ENCODE measurements at regions not wholly inside any gene's neighbourhood (a gene's known extent, or its start where the extent isn't known, plus 50 kb on each side); places are given as distances from the start of the nearest gene placed in this dataset.

DNA sequence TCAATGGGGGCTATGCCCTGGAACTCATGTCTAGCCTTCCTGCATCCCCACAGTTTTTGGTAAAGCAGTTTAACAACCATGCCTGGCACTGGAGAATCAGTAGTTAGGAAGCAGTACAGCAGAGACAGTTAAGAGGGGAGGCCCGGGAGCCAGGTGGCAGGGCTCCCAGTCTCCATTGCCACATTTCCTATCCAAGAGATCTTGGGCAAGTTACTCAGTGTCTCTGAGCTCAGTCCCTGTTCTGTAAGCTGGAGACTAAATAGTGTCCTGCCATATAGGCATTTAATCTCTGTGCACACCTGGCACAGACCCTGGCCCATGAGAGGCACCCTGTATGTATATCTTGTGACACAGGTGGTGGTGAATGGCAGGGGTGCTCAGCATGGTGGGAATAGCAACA, 156.1 kb upstream of the EOLA2 start:
- in situ Hi-C loops (cut with MboI): no loop called here
- 0% methylated on average over 1 of the region's 1 CpG for WGBS (ENCODE audit: insufficient coverage, low coverage, missing lambda C conversion rate)
- no peaks in the 10 kb centered on the region for H3K9me3 ChIP-seq (replicated peaks; ENCODE audit: control insufficient read depth, insufficient read depth, low read depth, low read length)
- no peak overlapping the region for H3K4me3 ChIP-seq
- no TSS peak for BruUV-seq (replicated peaks)
- H3K27me3 ChIP-seq (ENCODE audit: control insufficient read depth in 2 of 2, insufficient read depth in 2 of 2, low read length in 2 of 2): no peaks in the 10 kb centered on the region
- H2AFZ ChIP-seq (ENCODE audit: low read depth, low read length): no peak overlapping the region
- CTCF ChIA-PET (ENCODE audit: low intra/inter-chr PET ratio): no interaction called here
- no peak for DNase-seq (ENCODE audit: extremely low read depth in 1 of 4, low spot score in 3 of 4)
- no peak for FAIRE-seq
- no peaks in the 10 kb centered on the region for H3K79me2 ChIP-seq (ENCODE audit: control insufficient read depth, insufficient read depth, low read length)
- TF ChIP-seq TAF1 (IDR thresholded peaks at IDR 0.05; ENCODE audit: control insufficient read depth, extremely low read depth, insufficient read depth, low read length, severe bottlenecking): no peak
- TF ChIP-seq, protein P1, sequence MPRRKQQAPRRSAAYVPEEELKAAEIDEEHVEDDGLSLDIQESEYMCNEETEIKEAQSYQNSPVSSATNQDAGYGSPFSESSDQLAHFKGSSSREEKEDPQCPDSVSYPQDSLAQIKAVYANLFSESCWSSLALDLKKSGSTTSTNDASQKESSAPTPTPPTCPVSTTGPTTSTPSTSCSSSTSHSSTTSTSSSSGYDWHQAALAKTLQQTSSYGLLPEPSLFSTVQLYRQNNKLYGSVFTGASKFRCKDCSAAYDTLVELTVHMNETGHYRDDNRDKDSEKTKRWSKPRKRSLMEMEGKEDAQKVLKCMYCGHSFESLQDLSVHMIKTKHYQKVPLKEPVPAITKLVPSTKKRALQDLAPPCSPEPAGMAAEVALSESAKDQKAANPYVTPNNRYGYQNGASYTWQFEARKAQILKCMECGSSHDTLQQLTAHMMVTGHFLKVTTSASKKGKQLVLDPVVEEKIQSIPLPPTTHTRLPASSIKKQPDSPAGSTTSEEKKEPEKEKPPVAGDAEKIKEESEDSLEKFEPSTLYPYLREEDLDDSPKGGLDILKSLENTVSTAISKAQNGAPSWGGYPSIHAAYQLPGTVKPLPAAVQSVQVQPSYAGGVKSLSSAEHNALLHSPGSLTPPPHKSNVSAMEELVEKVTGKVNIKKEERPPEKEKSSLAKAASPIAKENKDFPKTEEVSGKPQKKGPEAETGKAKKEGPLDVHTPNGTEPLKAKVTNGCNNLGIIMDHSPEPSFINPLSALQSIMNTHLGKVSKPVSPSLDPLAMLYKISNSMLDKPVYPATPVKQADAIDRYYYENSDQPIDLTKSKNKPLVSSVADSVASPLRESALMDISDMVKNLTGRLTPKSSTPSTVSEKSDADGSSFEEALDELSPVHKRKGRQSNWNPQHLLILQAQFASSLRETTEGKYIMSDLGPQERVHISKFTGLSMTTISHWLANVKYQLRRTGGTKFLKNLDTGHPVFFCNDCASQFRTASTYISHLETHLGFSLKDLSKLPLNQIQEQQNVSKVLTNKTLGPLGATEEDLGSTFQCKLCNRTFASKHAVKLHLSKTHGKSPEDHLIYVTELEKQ (CRISPR knock-in tag; IDR thresholded peaks at IDR 0.05): no peak
- no peak for TF ChIP-seq SP2 (IDR thresholded peaks at IDR 0.05; ENCODE audit: extremely low read depth, low read depth, low read length, poor library complexity, severe bottlenecking)
- TF ChIP-seq CHD2 (IDR thresholded peaks at IDR 0.05; ENCODE audit: low read depth, low read length): no peak
- TF ChIP-seq, protein P2, sequence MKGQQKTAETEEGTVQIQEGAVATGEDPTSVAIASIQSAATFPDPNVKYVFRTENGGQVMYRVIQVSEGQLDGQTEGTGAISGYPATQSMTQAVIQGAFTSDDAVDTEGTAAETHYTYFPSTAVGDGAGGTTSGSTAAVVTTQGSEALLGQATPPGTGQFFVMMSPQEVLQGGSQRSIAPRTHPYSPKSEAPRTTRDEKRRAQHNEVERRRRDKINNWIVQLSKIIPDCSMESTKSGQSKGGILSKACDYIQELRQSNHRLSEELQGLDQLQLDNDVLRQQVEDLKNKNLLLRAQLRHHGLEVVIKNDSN (CRISPR knock-in tag; IDR thresholded peaks at IDR 0.05): no peak
- TF ChIP-seq SOX6 (IDR thresholded peaks at IDR 0.05): no peak
- H3K9me1 ChIP-seq (ENCODE audit: control insufficient read depth, insufficient read depth, low read length): no peaks in the 10 kb centered on the region
- no peaks in the 10 kb centered on the region for H3K36me3 ChIP-seq (ENCODE audit: control insufficient read depth, insufficient read depth, low read length)
- H3K4me2 ChIP-seq (ENCODE audit: insufficient read depth, low read length): no peak overlapping the region
- no peak for ATAC-seq
- POLR2A ChIA-PET: no interaction called here
- H3K9ac ChIP-seq (ENCODE audit: insufficient read depth in 1 of 2, low read depth in 2 of 2, low read length in 2 of 2): no peak overlapping the region
- H3K27ac ChIP-seq (ENCODE audit: extremely low read depth, low read depth, low read length): no peak overlapping the region
- no peaks in the 10 kb centered on the region for H4K20me1 ChIP-seq (replicated peaks; ENCODE audit: control insufficient read depth, insufficient read depth, low read length)
- no peaks in the 10 kb centered on the region for H3K4me1 ChIP-seq (replicated peaks in 1 of 2; ENCODE audit: control insufficient read depth in 2 of 2, insufficient read depth in 2 of 2, low read length in 2 of 2)
- intact Hi-C loops (cut with micrococcal nuclease): no loop called here

All from K562 (cell line).